Testis (tissue), 2 donors: ENCODE measurements at regions not wholly inside any gene's neighbourhood (a gene's known extent, or its start where the extent isn't known, plus 50 kb on each side); places are given as distances from the start of the nearest gene placed in this dataset.
A peak's percentile ranks its signal among the peaks of the same experiment; 100 is the strongest.
"Not testable (repeated sequence)": the region's sequence is repeated elsewhere in the genome, so short reads cannot be mapped to it uniquely, and the experiment has no call there.

Source experiments
- DNase-seq: peaks from one replicate; pipeline ENCODE4 v3.0.0-alpha.2; 2019
- H3K27ac ChIP-seq, 2 donors: fragments of 200-600 bp; sonication (generic); one replicate each; pipeline ENCODE4 v1.5.1; 2019
- H3K27me3 ChIP-seq: fragments of 200-600 bp; sonication (generic); one replicate; pipeline ENCODE4 v1.5.1; 2019
- H3K36me3 ChIP-seq: fragments of 200-600 bp; sonication (generic); one replicate; pipeline ENCODE4 v1.5.1; 2017; ENCODE audit warnings: low read depth; ENCODE audit errors: missing control alignments
- H3K4me1 ChIP-seq: fragments of 200-600 bp; sonication (generic); one replicate; pipeline ENCODE4 v1.5.1; 2019
- H3K4me3 ChIP-seq, 2 donors: fragments of 200-600 bp; sonication (generic); one replicate each; pipeline ENCODE4 v1.5.1; 2017 to 2019
- H3K9me3 ChIP-seq: fragments of 200-600 bp; sonication (generic); one replicate; pipeline ENCODE4 v1.5.1; 2017
- POLR2A ChIP-seq: fragments of 450-650 bp; IDR thresholded peaks from one replicate; pipeline ENCODE4 v1.6.1; 2017; ENCODE audit warnings: antibody characterized with exemption, mild to moderate bottlenecking, moderate library complexity
- WGBS, 2 donors: methylation state at CpG; one replicate each; pipeline ENCODE4 v1.1.5; 2018; 5-methylcytosine and 5-hydroxymethylcytosine counted together
- intact Hi-C: fragments of 100-400 bp; cut with DNase I; formaldehyde crosslinking; loops from one replicate; pipeline ENCODE4 v1.15.1; 2023; ENCODE audit warnings: low total_unique reads
- TF ChIP-seq, protein P1 (sequence below), 3 experiments: fragments of 450-650 bp in 2 of 3; fragments of 200-600 bp in 1 of 3; sonication (generic) in 1 of 3; IDR thresholded peaks; one replicate each; pipeline ENCODE4 v1.5.1; 2016 to 2019; ENCODE audit warnings: antibody characterized with exemption in 3 of 3, mild to moderate bottlenecking in 2 of 3, moderate library complexity in 1 of 3

DNA sequence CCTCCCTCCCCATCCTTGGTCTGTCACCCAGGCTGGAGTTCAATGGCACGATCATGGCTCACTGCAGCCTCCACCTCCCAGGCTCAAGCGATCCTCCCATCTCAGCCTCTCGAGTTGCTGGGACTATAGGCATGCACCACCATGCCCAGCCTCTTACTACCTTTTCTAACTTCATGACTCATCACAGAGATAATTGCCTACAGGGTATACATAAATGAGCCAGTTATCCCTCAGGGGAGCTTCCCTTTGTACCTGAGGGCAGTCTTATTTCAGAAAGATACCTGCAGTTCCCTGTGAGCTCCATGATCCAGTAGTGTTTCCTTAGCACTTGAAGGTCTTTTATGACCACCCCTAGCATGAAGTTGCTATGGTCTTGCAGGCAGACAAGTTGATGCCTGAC lies 94.2 kb upstream of the DNAJC1 start:
- no peaks in the 10 kb centered on the region for H3K27me3 ChIP-seq
- no peak overlapping the region for H3K4me3 ChIP-seq
- DNase-seq: no peak
- TF ChIP-seq, protein P1, sequence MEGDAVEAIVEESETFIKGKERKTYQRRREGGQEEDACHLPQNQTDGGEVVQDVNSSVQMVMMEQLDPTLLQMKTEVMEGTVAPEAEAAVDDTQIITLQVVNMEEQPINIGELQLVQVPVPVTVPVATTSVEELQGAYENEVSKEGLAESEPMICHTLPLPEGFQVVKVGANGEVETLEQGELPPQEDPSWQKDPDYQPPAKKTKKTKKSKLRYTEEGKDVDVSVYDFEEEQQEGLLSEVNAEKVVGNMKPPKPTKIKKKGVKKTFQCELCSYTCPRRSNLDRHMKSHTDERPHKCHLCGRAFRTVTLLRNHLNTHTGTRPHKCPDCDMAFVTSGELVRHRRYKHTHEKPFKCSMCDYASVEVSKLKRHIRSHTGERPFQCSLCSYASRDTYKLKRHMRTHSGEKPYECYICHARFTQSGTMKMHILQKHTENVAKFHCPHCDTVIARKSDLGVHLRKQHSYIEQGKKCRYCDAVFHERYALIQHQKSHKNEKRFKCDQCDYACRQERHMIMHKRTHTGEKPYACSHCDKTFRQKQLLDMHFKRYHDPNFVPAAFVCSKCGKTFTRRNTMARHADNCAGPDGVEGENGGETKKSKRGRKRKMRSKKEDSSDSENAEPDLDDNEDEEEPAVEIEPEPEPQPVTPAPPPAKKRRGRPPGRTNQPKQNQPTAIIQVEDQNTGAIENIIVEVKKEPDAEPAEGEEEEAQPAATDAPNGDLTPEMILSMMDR (IDR thresholded peaks at IDR 0.05): no peak
- no peak for TF ChIP-seq POLR2A
- WGBS, 2 donors: 100% methylated on average over 3 of the region's 3 CpGs
- H3K9me3 ChIP-seq: no peaks in the 10 kb centered on the region
- intact Hi-C loops: no loop called here
- no peaks in the 10 kb centered on the region for H3K4me1 ChIP-seq
- no peaks in the 10 kb centered on the region for H3K36me3 ChIP-seq
- H3K27ac ChIP-seq: no peak overlapping the region

DNA sequence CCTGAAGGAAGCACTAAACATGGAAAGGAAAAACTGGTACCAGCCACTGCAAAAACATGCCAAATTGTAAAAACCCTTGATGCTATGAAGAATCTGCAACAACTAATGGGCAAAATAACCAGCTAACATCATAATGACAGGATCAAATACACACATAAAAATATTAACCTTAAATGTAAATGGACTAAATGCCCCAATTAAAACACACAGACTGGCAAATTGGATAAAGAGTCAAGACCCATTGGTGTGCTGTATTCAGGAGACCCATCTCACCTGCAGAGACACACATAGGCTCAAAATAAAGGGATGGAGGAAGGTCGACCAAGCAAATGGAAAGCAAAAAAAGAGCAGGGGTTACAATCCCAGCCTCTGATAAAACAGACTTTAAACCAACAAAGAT lies 87.7 kb upstream of the DNAJC1 start:
- H3K27ac ChIP-seq, H3K9me3 ChIP-seq, H3K4me1 ChIP-seq, intact Hi-C loops, DNase-seq, H3K4me3 ChIP-seq, H3K36me3 ChIP-seq, H3K27me3 ChIP-seq: not testable (repeated sequence)
- WGBS, 2 donors: 69 to 76% methylated on average over 1 of the region's 1 CpG

DNA sequence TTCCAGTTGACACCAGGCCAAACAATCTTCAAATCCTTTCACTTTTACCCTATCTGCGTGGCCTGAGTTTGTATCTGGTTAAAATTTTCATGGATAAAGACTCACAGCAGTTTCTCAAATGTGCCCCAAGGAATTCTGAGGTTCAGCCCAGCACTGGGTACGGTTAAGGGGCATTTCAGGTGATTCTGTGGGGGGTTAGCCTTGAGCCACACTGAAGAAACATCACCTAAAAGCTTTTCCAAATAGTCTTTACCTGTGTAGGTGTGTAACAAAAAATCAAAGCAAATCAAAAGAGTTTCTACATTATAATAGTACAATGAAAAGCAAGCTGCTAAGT lies 83.8 kb upstream of the DNAJC1 start:
- Histone ChIP-seq H3K9me3 (no peaks in the 10 kb centered on the region), H3K4me3 (no peak overlapping the region), H3K27ac (peak overlapping the region in 1 of 2 donors; percentile 29), H3K4me1 (no peaks in the 10 kb centered on the region), H3K27me3 (no peaks in the 10 kb centered on the region), H3K36me3 (no peaks in the 10 kb centered on the region)
- intact Hi-C loops: no loop called here
- 50 to 73% methylated on average over 2 of the region's 2 CpGs for WGBS, 2 donors
- no peak for DNase-seq
- no peak for TF ChIP-seq POLR2A
- TF ChIP-seq, protein P1 (IDR thresholded peaks at IDR 0.05): no peak

DNA sequence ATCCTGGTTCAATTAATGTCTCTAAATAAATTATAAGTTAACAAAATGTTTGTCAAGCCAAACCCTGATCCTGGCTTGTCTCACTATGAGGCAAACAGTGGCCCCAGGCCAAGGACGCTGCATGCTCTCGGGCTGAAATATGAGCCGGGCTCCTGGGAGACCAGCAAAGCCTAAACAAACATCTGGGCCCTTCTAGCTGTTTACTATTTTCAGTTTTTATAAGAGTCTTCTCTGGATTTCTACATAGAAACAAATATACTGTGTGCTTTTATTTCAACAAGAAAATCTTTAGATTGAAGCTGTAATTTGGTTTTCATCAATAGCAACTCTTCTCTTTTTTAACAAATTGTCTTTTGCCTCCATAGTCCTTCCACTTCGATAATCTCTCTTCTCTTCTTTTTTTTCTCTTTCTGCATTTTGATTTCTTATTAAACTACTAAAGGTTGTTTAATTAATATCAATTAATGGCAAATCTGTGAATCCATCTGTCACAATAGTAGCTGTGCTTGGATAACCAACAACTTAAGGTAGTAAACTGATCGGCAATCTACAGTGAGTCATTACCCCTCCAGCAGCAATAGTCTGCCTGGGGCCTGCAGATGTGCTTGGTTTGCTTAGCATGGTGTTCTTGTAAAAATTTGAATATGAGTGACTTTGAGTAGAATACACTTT lies 83.3 kb upstream of the DNAJC1 start:
- H3K36me3 ChIP-seq: no peaks in the 10 kb centered on the region
- TF ChIP-seq, protein P1 (IDR thresholded peaks at IDR 0.05): no peak
- no peak for TF ChIP-seq POLR2A
- DNase-seq: peak; percentile 89
- H3K9me3 ChIP-seq: no peaks in the 10 kb centered on the region
- H3K4me3 ChIP-seq: no peak overlapping the region
- WGBS, 2 donors: 38 to 49% methylated on average over 5 of the region's 5 CpGs
- no peaks in the 10 kb centered on the region for H3K4me1 ChIP-seq
- no peaks in the 10 kb centered on the region for H3K27me3 ChIP-seq
- H3K27ac ChIP-seq: peak overlapping the region; percentile 29 to 46
- intact Hi-C loops: no loop called here

DNA sequence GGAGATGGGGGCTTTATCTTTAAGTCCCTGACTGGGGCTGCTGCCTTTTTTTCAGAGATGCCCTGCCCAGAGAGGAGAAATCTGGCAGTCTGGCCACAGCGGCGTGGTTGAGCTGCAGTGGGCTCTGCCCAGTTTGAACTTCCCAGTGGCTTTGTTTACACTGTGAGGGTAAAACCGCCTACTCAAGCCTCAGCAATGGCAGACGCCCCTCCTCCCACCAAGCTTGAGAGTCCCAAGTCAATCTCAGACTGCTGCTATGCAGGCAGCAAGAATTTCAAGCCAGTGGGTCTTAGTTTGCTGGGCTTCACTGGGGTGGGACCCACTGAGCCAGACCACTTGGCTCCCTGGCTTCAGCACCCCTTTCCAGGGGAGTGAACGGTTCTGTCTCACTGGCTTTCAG lies 76.4 kb upstream of the DNAJC1 start:
- H3K9me3 ChIP-seq, H3K4me3 ChIP-seq, intact Hi-C loops, H3K27me3 ChIP-seq, H3K36me3 ChIP-seq, DNase-seq, H3K27ac ChIP-seq, H3K4me1 ChIP-seq: not testable (repeated sequence)
- 58 to 66% methylated on average over 3 to 5 of the region's 5 CpGs for WGBS, 2 donors

DNA sequence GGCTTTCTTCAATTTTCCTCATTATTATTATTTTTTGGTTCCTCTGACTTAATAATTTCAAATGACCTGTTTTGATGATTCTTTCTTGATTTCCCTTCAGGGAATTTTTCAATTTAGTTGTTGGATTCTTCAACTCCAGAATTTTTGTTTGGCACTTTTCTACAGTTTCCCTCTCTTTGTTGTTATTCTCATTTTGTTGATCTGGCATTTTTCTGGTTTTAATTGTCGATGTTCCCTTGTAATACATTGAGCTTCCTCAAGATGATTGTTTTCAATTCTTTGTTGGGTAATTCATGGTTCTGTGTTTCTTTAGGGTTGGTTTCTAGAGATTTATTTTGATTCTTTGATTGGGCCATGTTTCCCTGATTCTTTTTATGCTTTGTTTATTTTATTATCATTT lies 67.8 kb upstream of the DNAJC1 start:
- TF ChIP-seq, protein P1 (IDR thresholded peaks at IDR 0.05): no peak
- no peak for TF ChIP-seq POLR2A
- intact Hi-C loops: no loop called here
- no peaks in the 10 kb centered on the region for H3K9me3 ChIP-seq
- no peaks in the 10 kb centered on the region for H3K27me3 ChIP-seq
- no peak overlapping the region for H3K4me3 ChIP-seq
- no peaks in the 10 kb centered on the region for H3K4me1 ChIP-seq
- H3K27ac ChIP-seq: no peak overlapping the region
- no peak for DNase-seq
- WGBS, 2 donors: 90 to 94% methylated on average over 1 of the region's 1 CpG
- H3K36me3 ChIP-seq: no peaks in the 10 kb centered on the region
